ENCODE measurements at regions not wholly inside any gene's neighbourhood (a gene's known extent, or its start where the extent isn't known, plus 50 kb on each side); places are given as distances from the start of the nearest gene placed in this dataset.

DNA sequence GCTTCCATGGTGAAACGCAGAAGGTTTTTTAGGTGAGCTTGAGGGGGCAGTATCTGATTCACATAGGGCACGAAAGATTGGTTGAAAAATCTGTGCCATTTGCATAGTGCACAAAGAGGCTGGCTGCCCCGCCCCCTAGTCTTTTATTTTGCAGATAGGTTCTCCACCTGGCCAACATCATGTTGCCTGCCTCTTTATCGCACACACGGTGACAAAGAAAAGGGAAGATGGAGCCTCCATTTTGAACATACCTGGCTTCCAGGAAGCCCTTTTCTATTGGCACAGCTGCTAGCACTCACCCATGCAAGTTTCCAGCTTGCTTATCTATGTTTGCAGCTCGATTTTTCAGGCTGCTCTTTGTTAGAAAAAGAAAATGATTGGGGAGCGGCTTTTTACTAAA, 316.2 kb upstream of the KLHL1 start:
- TF ChIP-seq, protein P1, sequence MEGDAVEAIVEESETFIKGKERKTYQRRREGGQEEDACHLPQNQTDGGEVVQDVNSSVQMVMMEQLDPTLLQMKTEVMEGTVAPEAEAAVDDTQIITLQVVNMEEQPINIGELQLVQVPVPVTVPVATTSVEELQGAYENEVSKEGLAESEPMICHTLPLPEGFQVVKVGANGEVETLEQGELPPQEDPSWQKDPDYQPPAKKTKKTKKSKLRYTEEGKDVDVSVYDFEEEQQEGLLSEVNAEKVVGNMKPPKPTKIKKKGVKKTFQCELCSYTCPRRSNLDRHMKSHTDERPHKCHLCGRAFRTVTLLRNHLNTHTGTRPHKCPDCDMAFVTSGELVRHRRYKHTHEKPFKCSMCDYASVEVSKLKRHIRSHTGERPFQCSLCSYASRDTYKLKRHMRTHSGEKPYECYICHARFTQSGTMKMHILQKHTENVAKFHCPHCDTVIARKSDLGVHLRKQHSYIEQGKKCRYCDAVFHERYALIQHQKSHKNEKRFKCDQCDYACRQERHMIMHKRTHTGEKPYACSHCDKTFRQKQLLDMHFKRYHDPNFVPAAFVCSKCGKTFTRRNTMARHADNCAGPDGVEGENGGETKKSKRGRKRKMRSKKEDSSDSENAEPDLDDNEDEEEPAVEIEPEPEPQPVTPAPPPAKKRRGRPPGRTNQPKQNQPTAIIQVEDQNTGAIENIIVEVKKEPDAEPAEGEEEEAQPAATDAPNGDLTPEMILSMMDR (IDR thresholded peaks at IDR 0.05), result no peak
- no peak for TF ChIP-seq POLR2AphosphoS5 (IDR thresholded peaks at IDR 0.05)
- TF ChIP-seq POLR2A (IDR thresholded peaks at IDR 0.05), result no peak

Measured in sigmoid colon (tissue), 4 donors.